GM21529 (cell line): ENCODE measurements at regions not wholly inside any gene's neighbourhood (a gene's known extent, or its start where the extent isn't known, plus 50 kb on each side); places are given as distances from the start of the nearest gene placed in this dataset.
"Not testable (repeated sequence)": the region's sequence is repeated elsewhere in the genome, so short reads cannot be mapped to it uniquely, and the experiment has no call there.

Experiments
- ATAC-seq: cut with Tn5 transposase; IDR thresholded peaks from one replicate; pipeline ENCODE4 v1.9.1; 2021; ENCODE audit not compliant: unreplicated experiment

DNA sequence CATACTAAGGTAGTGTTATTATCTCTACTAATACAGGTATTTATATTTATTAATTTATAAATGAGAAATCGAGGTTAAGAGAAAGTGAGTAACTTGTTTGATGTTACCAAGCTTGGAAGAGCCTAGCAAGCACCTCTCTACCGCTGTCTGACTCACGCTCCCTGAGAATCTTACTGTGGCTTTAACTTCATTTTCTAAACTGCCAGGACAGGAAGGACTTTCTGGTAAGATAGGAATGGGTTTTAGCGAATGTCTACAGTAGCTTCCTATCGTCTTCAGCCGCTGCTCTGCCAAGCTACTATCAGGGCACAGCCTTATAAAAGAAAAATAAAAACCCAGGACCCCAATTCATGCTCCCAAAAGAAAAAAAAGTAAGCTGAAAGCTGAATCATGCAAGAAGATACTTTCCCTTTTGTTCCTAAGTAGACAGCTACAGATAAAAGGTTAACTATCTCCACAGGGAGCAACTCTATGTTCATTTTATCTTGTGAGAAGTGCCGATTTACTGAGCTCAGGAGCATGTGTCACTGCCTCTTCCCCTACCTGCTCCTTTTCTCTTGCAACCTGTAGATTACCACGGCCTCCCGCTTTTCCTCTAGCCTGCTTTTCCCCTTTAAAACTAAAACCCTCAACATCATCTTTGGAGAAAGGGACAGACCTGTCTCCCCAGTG lies 60.2 kb downstream of the THNSL1 start:
- no peak for ATAC-seq

DNA sequence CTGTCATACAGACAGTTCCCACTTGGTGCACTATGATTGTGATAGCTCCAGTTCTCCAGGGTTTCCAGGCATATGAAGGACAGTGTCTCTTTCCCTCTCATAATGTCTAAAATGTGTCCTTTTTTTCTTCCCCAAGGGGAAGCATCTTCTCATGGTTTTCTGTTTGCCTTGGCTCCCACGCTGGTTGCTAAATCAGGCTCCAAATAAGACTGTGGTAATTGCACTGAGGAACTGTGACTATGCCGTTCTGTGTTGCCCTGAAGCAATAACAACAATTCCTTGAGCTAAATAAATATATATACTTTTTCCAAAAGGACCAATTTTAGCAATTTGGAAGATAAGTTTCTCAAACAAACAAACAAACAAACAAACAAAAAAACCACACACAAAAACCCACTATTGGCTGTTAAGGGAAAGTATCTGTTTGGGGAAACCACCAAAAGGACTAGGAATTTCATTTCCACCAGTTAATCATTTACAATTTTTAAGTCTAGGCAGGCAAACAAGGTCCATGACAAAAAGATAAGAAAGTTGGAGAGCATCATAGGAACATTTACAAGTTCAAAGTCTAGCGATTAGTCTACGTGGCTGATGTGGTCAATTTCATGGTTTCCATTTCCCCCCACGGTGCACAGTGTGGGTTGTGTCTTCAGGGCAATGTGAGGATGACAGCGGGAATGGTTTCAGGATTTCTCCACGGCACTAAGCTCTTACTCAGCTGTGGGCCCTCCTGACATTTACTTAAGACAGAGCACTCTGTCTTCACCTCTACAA lies 62.4 kb downstream of the THNSL1 start:
- ATAC-seq = no peak

DNA sequence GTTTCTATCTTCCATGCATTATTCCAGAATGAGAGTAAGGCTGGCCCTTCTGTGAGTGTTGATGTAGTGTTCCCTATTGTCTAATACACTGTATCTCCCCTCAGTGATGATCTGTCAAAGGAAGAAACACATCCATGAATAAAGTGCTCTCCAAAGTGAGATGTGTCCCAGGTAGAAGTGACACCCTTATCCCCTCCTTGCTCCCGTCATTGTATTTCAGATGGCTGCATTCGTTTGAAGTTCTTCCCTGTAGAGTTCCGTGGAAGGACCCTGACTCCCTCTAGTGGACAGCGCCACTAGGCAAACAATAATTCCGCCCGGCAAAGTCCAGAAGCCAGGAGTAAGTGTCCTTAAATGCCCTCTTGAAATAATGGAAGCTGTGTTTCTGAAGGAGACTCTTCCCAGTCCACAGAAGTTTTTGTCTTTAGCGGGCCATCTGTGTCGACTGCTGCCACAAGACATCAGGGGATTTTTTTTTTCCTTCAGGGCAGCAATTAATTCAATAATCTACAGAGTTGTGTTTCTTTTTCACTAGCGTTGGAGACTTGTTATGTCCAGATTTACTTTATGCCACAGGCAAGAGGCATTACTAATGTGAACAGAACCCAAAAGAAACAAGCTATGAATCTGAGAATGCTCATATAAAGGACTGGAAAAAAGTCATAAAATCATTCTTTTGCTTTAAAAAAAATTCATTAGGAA lies 64.6 kb downstream of the THNSL1 start:
- ATAC-seq = peak; percentile 83

- no peak for ATAC-seq
These were observed 66.1 kb downstream of the THNSL1 start for GRCh38 chr10:25082276-25083204.

GRCh38 chr10:25083546-25084111 lies 67.2 kb downstream of the THNSL1 start:
- ATAC-seq = no peak

DNA sequence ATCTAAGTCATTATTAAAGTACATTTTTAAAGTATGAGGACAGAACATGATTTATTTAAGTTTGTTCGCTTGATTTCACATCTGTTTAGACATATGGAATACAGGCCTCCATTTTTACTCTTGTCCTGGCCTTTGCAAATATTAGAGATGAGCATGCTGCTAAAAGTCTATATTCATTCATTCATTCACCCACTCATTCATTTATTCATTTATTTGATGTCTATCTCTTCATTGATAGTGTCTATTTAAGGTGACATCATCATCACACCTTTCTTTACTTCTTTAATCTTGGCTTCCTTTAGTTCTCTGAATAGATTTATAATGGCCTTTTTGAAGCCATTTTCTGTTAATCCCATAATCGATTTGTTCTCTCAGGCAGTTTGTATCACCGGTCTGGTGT lies 68.0 kb downstream of the THNSL1 start:
- ATAC-seq = no peak

GRCh38 chr10:25094590-25094989 lies 78.2 kb downstream of the THNSL1 start:
- no peak for ATAC-seq

DNA sequence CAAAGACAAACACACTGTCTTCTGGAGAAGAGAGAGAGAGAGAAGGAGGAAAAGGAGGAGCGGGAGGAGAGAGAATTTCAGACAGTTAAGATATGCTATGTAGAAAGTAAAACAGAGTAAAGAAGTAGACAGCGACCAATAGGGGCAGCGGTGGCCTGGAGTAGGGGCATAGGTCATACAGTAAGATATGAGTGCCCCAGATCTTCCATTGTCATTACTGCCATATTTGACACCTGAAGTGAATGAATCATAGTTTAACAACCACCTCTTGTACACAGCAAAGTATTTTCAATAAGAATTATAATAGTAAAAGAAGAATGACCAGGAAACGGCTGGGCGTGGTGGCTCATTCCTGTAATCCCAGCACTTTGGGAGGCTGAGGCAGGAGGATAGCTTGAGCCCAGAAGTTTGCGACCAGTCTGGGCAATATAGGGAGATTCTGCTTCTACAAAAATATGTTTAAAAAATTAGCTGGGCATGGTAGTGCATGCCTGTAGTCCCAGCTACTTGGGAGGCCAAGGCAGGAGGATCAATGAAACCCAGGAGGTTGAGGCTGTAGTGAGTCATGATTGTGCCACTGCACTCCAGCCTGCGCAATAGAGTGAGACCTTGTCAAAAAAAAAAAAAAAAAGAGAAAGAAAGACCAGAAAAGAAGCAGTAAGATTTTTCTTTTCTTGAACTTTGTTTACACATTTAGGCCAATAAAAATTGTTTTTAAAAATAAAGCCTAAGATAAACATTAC lies 77.0 kb upstream of the GPR158 start:
- ATAC-seq = no peak

- ATAC-seq = no peak
These were observed 74.7 kb upstream of the GPR158 start for GRCh38 chr10:25100141-25100540.

DNA sequence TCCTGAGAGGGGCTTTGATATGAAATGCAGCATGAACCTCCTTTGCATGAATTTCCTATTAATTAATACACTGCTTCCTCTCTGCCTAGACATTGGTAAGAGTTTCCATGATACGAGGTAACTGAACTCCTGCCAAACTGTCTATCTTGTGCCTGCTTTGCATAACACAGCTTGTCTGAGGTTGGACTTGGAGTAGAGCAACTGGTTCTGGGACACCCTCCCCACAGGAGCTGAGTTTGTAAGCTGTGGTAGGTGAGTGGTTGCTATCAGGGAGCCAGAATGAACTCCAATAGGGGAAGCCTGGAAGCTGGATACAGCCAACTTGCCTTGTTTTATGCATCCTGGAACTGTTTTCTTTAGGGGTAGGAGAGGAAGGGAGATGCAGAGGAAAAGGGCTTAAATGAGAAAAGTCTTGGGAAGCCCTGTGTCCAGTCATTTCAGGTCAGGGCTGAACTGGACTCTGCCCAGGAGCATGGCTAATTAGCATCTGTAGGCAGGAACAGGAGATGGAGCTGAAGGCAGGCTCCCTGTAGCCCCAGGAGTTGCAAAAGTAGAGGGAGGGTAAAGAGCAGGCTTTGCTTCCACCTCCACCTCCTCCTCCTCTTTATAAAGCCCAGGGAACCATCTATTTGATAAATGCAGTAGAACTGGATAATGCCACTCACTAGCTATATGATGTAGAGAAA lies 73.2 kb upstream of the GPR158 start:
- ATAC-seq = no peak

DNA sequence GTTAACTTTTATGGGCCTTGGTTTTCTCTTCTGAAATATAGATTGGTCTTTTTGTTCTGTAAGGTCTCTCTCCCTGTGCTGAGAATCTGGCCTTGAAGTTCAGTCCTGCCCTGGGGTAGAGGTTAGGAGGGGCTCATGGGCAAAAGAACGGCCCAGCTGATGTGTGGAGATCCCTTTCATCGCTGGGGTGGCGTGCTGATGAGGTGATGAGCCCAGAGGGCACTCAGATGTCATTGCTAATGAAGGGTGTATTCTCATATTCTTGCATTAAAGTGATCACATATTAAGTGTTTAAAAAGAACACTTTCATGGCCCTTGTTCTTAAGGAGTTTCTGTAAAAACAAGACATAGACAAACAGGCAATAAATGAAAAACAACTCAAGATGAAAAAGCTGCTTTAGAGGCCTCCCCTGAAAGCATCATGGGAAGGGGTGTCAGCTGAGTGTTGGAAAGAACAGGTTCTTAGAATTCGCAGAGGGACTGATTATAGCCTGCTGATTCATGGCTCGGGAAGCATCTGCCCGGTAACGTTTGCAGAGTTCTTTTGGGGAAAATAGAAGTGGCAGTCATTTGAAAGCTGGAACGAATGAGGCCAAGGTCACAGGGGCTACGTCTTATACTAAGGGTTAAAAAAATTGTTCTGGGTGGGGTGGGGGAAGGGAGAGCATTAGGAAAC lies 72.5 kb upstream of the GPR158 start:
- no peak for ATAC-seq

GRCh38 chr10:25103703-25104102 lies 71.1 kb upstream of the GPR158 start:
- no peak for ATAC-seq

DNA sequence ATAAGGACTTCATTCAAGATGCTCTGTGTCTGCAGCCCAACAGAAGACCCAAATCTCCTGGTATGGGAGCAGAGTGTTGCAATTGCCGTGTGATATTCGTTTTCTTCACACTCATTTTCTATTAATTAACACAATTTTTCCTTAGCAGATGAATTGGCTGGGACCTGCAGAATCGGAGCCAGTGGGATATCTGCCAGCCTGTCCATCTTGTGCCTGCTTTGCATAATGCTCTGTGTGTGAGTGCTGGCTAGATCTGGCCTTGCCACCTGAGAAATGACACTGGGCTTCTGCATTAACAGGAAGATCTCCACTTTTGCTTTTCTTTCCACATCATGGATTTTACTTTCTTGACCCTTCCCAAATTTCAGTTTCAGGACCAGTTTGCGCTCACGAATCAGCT lies 70.4 kb upstream of the GPR158 start:
- ATAC-seq = no peak

DNA sequence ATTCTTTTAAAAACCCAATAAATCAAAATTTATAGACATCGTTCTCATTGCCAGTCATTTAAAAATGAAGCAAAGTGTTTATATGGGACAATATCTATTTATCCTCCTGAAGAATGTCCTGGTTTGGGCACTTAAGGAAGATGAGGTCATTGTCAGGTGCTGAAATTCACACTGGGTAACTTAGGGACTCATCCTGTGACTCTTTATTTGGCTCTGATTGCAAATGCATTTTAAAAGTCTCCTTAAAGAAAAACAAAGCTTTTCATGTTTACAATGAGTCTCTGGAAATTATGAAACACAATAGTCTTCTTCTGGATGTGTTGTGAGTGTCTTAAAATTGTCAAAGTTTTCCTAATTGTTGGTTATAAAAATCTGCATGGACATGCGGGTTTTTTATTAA lies 69.5 kb upstream of the GPR158 start:
- ATAC-seq = no peak

DNA sequence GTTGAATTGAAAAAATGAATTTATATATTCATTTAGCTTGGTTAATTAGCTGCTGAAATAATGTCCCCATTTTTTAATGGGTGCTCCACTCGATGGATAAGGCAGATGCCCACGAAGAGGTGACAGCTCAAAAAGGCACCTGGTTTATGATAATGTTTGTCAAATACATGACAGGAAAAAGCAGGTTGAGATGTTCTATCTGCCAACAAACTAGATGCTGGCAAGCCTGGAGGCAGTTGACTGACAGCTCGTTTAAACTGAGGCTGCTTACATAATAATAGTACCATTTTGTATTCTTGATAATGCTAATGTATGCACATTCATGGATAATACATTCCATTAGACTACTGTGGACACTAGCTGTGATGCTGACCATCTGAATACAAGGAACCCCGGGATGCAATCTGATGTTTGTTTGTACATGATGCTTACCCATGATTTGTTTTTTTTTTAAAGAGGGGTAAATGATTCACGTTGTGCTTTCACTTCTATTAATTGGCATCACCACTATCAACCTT lies 69.0 kb upstream of the GPR158 start:
- ATAC-seq = no peak

DNA sequence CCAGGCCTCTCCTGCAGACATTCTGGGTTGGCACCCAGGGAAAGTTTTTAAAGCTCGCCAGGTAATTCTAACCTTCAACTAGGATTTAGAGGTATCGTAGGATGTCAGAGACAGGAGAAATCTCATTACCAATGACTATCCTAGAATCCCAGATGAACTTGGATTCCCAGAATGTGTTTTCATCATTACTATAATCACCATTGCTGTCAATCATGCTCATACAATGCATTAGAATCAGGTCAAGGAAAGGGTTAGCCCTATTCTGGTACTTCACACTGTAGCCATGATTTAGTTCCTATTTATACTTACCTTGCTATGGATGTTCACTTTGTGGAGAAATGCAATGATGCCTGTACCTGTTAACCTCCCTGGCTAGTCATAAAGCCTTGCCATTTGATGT lies 67.0 kb upstream of the GPR158 start:
- ATAC-seq = no peak

- ATAC-seq = not testable (repeated sequence)
These were observed 64.9 kb upstream of the GPR158 start for GRCh38 chr10:25109896-25110295.

GRCh38 chr10:25112016-25112415 lies 62.8 kb upstream of the GPR158 start:
- no peak for ATAC-seq
